GM23248 (cell line): ENCODE measurements at regions not wholly inside any gene's neighbourhood (a gene's known extent, or its start where the extent isn't known, plus 50 kb on each side); places are given as distances from the start of the nearest gene placed in this dataset.
"Not testable (repeated sequence)": the region's sequence is repeated elsewhere in the genome, so short reads cannot be mapped to it uniquely, and the experiment has no call there.

Source experiments
- DNase-seq: peaks from one replicate; pipeline ENCODE4 v3.0.0-alpha.2; 2015
- H2AFZ ChIP-seq: fragments of 200-600 bp; sonication (generic); 2 replicates; pipeline ENCODE4 v1.6.1; 2016; ENCODE audit warnings: antibody characterized with exemption
- H3F3A ChIP-seq: fragments of 200-600 bp; sonication (generic); 2 replicates; pipeline ENCODE4 v1.6.1; 2016; ENCODE audit warnings: mild to moderate bottlenecking, antibody characterized with exemption, mixed run types; ENCODE audit not compliant: insufficient read depth
- H3K27ac ChIP-seq: fragments of 200-600 bp; sonication (generic); 2 replicates; pipeline ENCODE4 v1.5.1; 2016; ENCODE audit warnings: mild to moderate bottlenecking
- H3K27me3 ChIP-seq: fragments of 200-600 bp; sonication (generic); replicated peaks from 2 replicates; pipeline ENCODE4 v1.6.1; 2016; ENCODE audit warnings: mild to moderate bottlenecking; ENCODE audit not compliant: insufficient read depth
- H3K36me3 ChIP-seq: fragments of 200-600 bp; sonication (generic); 2 replicates; pipeline ENCODE4 v1.6.1; 2016; ENCODE audit warnings: low read depth, mild to moderate bottlenecking
- H3K4me1 ChIP-seq: fragments of 200-600 bp; sonication (generic); 2 replicates; pipeline ENCODE4 v1.6.1; 2016; ENCODE audit warnings: mild to moderate bottlenecking; ENCODE audit not compliant: insufficient read depth
- H3K4me2 ChIP-seq: fragments of 200-600 bp; sonication (generic); one replicate; pipeline ENCODE4 v1.6.1; 2016; ENCODE audit warnings: mild to moderate bottlenecking; ENCODE audit not compliant: unreplicated experiment
- H3K4me3 ChIP-seq: fragments of 200-600 bp; sonication (generic); 2 replicates; pipeline ENCODE4 v1.5.1; 2016; ENCODE audit warnings: mild to moderate bottlenecking
- H3K79me2 ChIP-seq: fragments of 200-600 bp; sonication (generic); 2 replicates; pipeline ENCODE4 v1.6.1; 2016; ENCODE audit warnings: mild to moderate bottlenecking; ENCODE audit not compliant: insufficient read depth
- H3K9ac ChIP-seq: fragments of 200-600 bp; sonication (generic); 2 replicates; pipeline ENCODE4 v1.6.1; 2016; ENCODE audit warnings: mild to moderate bottlenecking
- H3K9me2 ChIP-seq: fragments of 200-600 bp; sonication (generic); 2 replicates; pipeline ENCODE4 v1.6.1; 2016; ENCODE audit warnings: mixed run types, mild to moderate bottlenecking, moderate library complexity; ENCODE audit not compliant: insufficient read depth
- H3K9me3 ChIP-seq: fragments of 200-600 bp; sonication (generic); one replicate; pipeline ENCODE4 v1.6.1; 2017; ENCODE audit warnings: low read depth
- H4K20me1 ChIP-seq: fragments of 200-600 bp; sonication (generic); 2 replicates; pipeline ENCODE4 v1.6.0; 2016; ENCODE audit not compliant: insufficient read depth
- EZH2 ChIP-seq: fragments of 200-600 bp; sonication (generic); IDR thresholded peaks from 2 replicates; pipeline ENCODE4 v1.6.1; 2018; ENCODE audit warnings: antibody characterized with exemption, mild to moderate bottlenecking; ENCODE audit not compliant: insufficient read depth, poor library complexity, severe bottlenecking
- EZH2phosphoT487 ChIP-seq: fragments of 200-600 bp; sonication (generic); IDR thresholded peaks from 2 replicates; pipeline ENCODE4 v1.6.1; 2018; ENCODE audit warnings: antibody characterized with exemption, moderate library complexity, mild to moderate bottlenecking, low read depth; ENCODE audit not compliant: insufficient read depth
- WGBS, 2 experiments: methylation state at CpG; one replicate each; pipeline ENCODE4 v1.1.6; 2015 to 2017; ENCODE audit warnings: low lambda C conversion rate in 2 of 2, low coverage in 1 of 2; ENCODE audit errors: missing lambda C conversion rate in 2 of 2; 5-methylcytosine and 5-hydroxymethylcytosine counted together
- in situ Hi-C: fragments of 300-500 bp; cut with MboI; formaldehyde crosslinking; loops from 2 replicates; pipeline ENCODE4 v1.15.0; 2020

GRCh38 chr1:238916828-238917227, 469.5 kb upstream of the CHRM3 start:
- 13 to 16% methylated on average over 4 of the region's 4 CpGs for WGBS, 2 experiments
- no peaks in the 10 kb centered on the region for H3K9me3 ChIP-seq
- no peaks in the 10 kb centered on the region for H3K4me1 ChIP-seq
- H4K20me1 ChIP-seq = no peaks in the 10 kb centered on the region
- H3K27me3 ChIP-seq = no peaks in the 10 kb centered on the region
- no peak overlapping the region for H3K4me2 ChIP-seq
- H3K9ac ChIP-seq = no peak overlapping the region
- no peak overlapping the region for H2AFZ ChIP-seq
- no peaks in the 10 kb centered on the region for H3F3A ChIP-seq
- DNase-seq = no peak
- H3K9me2 ChIP-seq = no peaks in the 10 kb centered on the region
- H3K4me3 ChIP-seq = no peak overlapping the region
- no peaks in the 10 kb centered on the region for H3K36me3 ChIP-seq
- no peak overlapping the region for H3K27ac ChIP-seq
- TF ChIP-seq EZH2 (no peak), EZH2phosphoT487 (no peak)
- no peaks in the 10 kb centered on the region for H3K79me2 ChIP-seq
- in situ Hi-C loops = no loop called here

GRCh38 chr1:238914346-238914745, 472.0 kb upstream of the CHRM3 start:
- no peaks in the 10 kb centered on the region for H3K9me3 ChIP-seq
- H3K4me1 ChIP-seq = no peaks in the 10 kb centered on the region
- no peak overlapping the region for H3K4me3 ChIP-seq
- H3K27ac ChIP-seq = no peak overlapping the region
- no peaks in the 10 kb centered on the region for H3K79me2 ChIP-seq
- H3K27me3 ChIP-seq = no peaks in the 10 kb centered on the region
- H3K9me2 ChIP-seq = no peaks in the 10 kb centered on the region
- no peaks in the 10 kb centered on the region for H3K36me3 ChIP-seq
- no peak overlapping the region for H3K9ac ChIP-seq
- WGBS, 2 experiments = 10 to 56% methylated on average over 1 of the region's 1 CpG
- H3K4me2 ChIP-seq = no peak overlapping the region
- no peaks in the 10 kb centered on the region for H3F3A ChIP-seq
- in situ Hi-C loops = no loop called here
- no peak for TF ChIP-seq EZH2phosphoT487
- no peak for TF ChIP-seq EZH2
- no peak for DNase-seq
- H2AFZ ChIP-seq = no peak overlapping the region
- H4K20me1 ChIP-seq = no peaks in the 10 kb centered on the region

- no peaks in the 10 kb centered on the region for H3K9me2 ChIP-seq
- no peak overlapping the region for H3K27ac ChIP-seq
- H3K36me3 ChIP-seq = no peaks in the 10 kb centered on the region
- no peaks in the 10 kb centered on the region for H4K20me1 ChIP-seq
- H3K4me1 ChIP-seq = no peaks in the 10 kb centered on the region
- TF ChIP-seq EZH2phosphoT487 = no peak
- TF ChIP-seq EZH2 = no peak
- no peak for DNase-seq
- H3F3A ChIP-seq = no peaks in the 10 kb centered on the region
- no peaks in the 10 kb centered on the region for H3K9me3 ChIP-seq
- H3K4me3 ChIP-seq = no peak overlapping the region
- H3K79me2 ChIP-seq = no peaks in the 10 kb centered on the region
- H3K4me2 ChIP-seq = no peak overlapping the region
- H3K27me3 ChIP-seq = no peaks in the 10 kb centered on the region
- H2AFZ ChIP-seq = no peak overlapping the region
- H3K9ac ChIP-seq = no peak overlapping the region
- 12 to 14% methylated on average over 2 of the region's 2 CpGs for WGBS, 2 experiments
- in situ Hi-C loops = no loop called here
These were observed 473.2 kb upstream of the CHRM3 start for GRCh38 chr1:238913210-238913609.

DNA sequence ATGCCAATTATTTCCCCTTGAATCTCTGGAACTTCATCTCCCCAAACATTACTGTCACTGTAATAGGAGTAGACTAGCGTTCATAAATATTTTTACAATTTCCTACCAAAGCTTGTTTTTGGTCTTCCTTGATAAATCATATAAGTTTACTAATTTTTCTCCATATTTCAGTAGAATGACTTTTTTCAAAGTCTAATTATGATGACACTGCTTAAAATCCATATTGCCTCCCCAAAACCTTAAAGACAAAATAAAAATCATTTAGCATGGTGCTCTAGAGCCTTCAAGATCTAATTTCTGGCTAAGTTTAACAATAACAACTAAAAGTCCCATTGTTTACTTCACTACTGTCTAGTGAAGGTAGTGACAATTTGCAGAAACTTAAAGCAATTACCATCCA, 474.2 kb upstream of the CHRM3 start:
- Histone ChIP-seq H3K27me3 (no peaks in the 10 kb centered on the region), H3K9ac (no peak overlapping the region), H3K27ac (no peak overlapping the region), H3K9me3 (no peaks in the 10 kb centered on the region), H3K4me1 (no peaks in the 10 kb centered on the region), H3K36me3 (no peaks in the 10 kb centered on the region), H3F3A (no peaks in the 10 kb centered on the region), H3K4me3 (no peak overlapping the region), H3K79me2 (no peaks in the 10 kb centered on the region), H3K9me2 (no peaks in the 10 kb centered on the region), H3K4me2 (no peak overlapping the region), H2AFZ (no peak overlapping the region), H4K20me1 (no peaks in the 10 kb centered on the region)
- 0 to 9% methylated on average over 1 of the region's 1 CpG for WGBS, 2 experiments
- in situ Hi-C loops = no loop called here
- TF ChIP-seq EZH2 (no peak), EZH2phosphoT487 (no peak)
- DNase-seq = no peak

GRCh38 chr1:238902752-238903151, 483.6 kb upstream of the CHRM3 start:
- 30% methylated on average over 8 of the region's 8 CpGs for WGBS, 2 experiments
- H3K9me3 ChIP-seq, H3K9ac ChIP-seq, H3K27ac ChIP-seq, H3K36me3 ChIP-seq, H3K27me3 ChIP-seq, H3K4me1 ChIP-seq, H3K9me2 ChIP-seq, in situ Hi-C loops, DNase-seq, H4K20me1 ChIP-seq, H3K4me2 ChIP-seq, H3K79me2 ChIP-seq, H2AFZ ChIP-seq, H3K4me3 ChIP-seq, H3F3A ChIP-seq: not testable (repeated sequence)
